ENCODE measurements at regions not wholly inside any gene's neighbourhood (a gene's known extent, or its start where the extent isn't known, plus 50 kb on each side); places are given as distances from the start of the nearest gene placed in this dataset.

GRCh38 chr18:37997695-37998094, 432.1 kb upstream of the CELF4 start:
- TF ChIP-seq CTCF (IDR thresholded peaks at IDR 0.05) (no peak), POLR2A (IDR thresholded peaks at IDR 0.05) (no peak), EP300 (IDR thresholded peaks at IDR 0.05) (no peak)
